Islet precursor cell (in vitro differentiated cells): ENCODE measurements at regions not wholly inside any gene's neighbourhood (a gene's known extent, or its start where the extent isn't known, plus 50 kb on each side); places are given as distances from the start of the nearest gene placed in this dataset.

Experiments used
- DNase-seq: peaks from one replicate; pipeline ENCODE4 v3.0.0-alpha.2; 2018

- DNase-seq: no peak
Measured at GRCh38 chr2:824524-824923, 126.1 kb upstream of the SNTG2 start.

- no peak for DNase-seq
Measured at GRCh38 chr2:821546-821945, 129.1 kb upstream of the SNTG2 start.

DNA sequence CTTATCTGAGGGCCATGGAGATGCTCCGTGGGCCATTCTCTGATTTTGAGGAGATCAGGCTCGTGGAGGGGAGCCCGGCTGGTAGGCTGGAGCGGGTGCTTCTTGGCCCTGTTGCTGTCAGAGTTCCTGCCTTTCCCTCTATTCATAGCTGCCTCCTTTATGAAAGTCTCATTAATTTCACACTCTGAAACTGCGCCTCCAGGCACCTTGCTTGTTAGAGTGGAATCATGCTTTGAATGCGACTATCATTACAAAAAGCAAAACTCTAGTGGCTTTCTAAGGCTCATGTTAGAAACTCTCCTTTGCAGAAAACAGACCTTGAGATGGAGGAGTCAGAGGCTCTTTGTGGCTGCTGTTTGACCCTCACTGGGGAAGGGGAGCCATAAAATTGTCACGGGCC is 131.0 kb upstream of the SNTG2 start:
- no peak for DNase-seq

- no peak for DNase-seq
Measured at GRCh38 chr2:819121-819520, 131.5 kb upstream of the SNTG2 start.

- no peak for DNase-seq
Measured at GRCh38 chr2:817336-818015, 133.2 kb upstream of the SNTG2 start.

DNA sequence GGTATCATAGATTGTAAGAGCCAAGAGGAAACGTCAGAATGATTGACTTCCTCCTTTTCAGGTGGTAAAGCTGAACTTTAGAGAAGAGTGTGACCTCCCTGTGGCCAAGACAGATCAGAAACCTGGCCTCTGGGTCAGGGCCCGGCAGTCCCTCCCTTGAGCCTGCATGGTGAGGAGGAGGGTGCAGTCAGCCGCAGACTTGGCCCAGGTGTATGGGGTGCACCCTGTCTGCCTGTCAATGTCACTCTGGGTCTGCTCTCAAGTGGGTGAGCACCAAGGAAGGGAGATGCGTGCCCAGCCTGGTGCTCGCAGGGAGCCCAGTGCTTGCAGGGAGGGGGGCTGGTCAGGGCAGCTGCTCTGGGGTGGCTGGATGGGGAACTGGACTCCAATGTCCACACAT is 134.4 kb upstream of the SNTG2 start:
- no peak for DNase-seq

DNA sequence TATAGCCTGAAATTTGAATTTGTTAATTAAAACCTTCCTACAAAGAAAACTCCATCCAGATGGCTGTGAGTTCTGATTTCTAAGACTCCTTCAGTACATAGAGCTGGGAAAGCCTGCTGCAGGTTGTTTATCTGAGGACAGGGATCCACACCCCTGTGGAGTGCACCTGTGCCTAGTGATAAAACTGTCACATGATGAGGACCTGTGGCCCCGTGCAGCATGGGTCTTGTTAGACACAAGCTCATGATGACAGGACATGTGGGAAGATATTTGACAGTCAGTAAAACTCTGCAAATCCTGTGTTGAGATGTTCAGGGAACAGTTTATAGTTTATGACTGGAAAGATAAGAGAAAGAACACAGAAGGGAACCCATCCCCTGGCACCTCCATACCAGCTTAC is 133.2 kb upstream of the TMEM18 start:
- DNase-seq: no peak

GRCh38 chr2:807300-807699 is 130.1 kb upstream of the TMEM18 start:
- no peak for DNase-seq

- DNase-seq: no peak
Measured at GRCh38 chr2:805664-806063, 128.5 kb upstream of the TMEM18 start.

GRCh38 chr2:797993-798392 is 120.8 kb upstream of the TMEM18 start:
- DNase-seq: peak; percentile 37

DNA sequence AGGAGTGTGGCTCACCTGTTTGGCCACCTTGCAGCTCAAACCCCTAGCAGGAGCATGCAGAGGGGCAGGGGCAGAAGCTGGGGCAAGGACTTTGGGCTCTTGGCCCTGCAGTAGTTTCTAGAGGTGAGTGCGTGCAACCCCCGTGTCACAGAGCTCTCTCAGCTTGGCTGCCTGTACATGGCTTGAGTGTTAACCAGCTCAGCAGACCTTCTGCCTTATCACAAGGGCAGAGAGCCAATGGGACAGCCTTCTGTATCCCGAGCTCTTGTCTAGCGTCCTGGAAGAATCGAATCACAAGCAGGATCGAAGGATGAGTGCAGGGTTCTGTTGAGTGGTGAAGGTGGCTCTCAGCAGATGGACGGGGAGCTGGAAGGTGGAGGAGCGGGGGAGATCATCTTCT is 120.3 kb upstream of the TMEM18 start:
- peak; percentile 32 for DNase-seq

- DNase-seq: peak; percentile 44
Measured at GRCh38 chr2:796141-796985, 119.2 kb upstream of the TMEM18 start.

DNA sequence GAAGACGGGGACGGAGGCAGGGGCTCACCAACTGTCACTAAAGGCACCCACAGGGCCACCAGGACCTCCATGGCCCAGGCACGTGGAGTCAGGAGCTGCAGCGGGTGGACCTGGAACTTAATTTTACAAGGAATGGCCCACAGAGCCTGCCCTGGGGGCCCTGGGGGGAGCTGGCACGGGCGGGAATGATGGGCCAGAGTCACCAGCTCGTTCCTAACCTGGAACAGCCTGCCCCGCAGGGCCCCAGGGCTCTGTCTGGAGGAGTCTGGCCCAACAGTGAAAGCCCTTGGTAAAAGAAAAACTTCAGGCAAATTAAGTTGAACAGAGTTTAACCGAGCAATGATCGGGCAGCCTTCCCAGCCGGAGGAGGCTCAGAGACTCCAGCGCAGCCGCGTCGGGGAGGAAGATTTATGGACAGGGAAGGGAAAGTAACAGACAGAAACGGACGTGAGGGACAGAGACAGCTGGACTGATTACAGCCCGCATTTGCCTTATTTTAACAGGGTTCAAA is 118.4 kb upstream of the TMEM18 start:
- DNase-seq: peak; percentile 50

DNA sequence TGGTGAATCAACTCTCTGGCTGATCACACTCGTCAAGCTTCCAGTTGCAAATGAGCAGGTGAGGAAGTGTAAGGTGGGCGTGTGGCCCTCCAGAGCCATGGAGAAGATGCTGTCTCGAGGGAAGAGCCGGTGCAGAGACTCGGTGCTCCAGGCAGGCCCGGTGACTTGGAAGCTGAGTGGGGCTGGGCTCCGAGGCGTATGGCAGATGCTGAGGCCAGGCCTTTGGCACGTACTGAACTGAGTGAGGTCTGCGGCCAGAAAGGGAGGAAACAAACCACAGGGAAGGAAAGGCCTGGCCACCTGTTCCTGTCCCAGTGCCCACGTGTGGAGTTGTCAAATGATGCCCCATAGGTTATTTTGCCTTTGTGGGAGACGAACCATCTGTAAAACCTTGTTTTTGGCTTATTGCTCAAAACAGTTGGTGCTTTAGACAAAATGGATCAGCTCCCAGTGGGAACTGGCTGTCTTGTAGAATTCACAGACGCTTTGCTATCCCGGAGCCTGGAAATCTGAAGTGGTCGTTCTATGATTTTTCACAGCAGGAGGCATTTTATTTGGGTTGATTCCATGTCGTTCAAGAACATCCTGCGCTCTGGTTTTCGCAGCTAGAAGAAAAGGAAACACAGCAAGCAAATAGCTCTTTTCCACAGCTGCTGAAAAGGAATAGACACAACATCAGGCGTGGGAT is 117.5 kb upstream of the TMEM18 start:
- peak; percentile 50 for DNase-seq

- no peak for DNase-seq
Measured at GRCh38 chr2:793236-793635, 116.0 kb upstream of the TMEM18 start.

- DNase-seq: no peak
Measured at GRCh38 chr2:792687-793086, 115.5 kb upstream of the TMEM18 start.

DNA sequence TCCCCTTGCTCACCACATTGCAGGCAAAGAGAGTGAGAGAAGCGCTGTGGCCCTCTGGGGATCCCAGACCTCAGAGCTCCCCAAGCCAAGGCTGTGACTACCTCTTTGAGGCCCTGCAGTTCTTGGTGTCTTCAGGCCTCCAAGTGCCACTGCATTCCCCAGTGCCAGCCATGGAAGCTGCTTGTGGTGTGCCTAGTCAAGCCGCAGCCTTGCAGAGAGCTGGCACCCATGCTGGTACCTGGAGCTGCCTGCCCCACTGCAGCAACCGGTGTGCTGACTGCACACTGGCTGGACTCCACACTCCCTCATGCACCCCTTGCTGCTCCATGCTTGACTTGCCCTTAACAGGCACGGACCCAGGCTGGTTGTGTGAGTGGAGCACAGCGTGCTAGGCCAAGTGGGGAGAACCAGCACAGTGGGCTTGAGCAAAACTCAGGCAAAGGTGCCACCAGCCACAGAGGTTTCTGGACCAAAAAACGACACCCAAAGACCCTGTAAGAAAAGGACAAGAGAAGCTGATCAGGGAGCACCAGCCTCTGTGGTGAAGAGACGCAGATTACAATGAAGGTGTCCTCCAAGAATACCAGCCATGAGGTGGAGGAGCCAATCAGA is 113.5 kb upstream of the TMEM18 start:
- no peak for DNase-seq

DNA sequence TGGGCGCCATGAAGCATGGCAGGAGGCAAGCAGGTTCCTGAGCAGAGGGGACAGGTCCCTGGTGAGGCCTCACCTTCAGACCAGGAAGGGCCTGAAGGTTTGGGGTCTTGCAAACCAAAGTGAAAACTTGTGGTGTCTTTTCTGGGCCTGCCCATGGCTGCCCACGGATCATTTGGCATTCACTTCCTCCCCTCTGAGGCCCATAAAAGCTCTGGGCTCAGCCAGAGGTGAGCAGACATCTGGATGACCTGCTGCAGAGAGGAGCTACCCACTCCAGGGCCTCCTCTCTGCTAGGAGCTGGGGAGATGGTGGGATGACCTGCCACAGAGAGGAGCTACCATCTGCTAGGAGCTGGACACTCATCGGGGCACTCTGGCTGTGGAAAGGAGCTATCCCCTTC is 112.9 kb upstream of the TMEM18 start:
- DNase-seq: no peak

DNA sequence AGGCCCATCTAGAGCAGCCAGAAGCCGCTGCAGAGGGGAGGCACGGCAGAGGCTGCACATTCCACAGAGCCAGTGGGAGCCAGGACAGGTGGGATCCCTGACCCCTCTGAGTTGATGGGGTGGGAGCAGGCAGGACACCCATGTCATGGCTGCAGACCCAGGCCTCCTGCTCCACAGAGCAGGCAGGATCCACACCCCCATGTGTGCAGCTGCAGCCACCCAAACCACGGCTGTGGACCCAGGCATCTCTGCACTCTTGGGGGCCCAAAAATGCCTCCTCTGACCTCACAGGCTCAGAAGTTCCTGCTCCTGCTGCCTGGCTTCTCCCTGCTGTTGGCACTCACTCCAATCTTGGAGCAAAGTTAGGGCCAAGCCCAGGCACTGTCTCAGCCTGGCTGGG is 112.3 kb upstream of the TMEM18 start:
- no peak for DNase-seq

GRCh38 chr2:788227-789032 is 111.2 kb upstream of the TMEM18 start:
- no peak for DNase-seq

GRCh38 chr2:784753-785152 is 107.5 kb upstream of the TMEM18 start:
- no peak for DNase-seq

DNA sequence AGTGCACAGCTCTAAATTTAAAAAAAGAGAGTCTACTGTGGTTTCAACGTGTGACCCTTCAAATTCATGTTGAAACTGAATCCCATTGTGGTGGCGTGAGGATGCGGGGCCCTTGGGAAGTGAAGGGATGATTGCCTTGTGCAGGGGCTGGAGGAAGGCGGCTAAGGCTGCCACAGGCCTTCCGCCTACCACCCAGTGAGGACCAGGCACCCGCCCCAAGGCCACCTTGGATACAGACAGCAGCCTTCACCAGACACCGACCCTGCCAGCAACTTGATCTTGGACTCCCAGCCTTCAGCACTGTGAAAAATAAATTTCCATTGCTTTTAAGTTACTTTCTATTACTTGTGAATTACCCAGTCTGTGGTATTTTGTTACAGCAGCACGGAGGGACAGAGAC is 103.4 kb upstream of the TMEM18 start:
- no peak for DNase-seq
